GM12864 (cell line): ENCODE measurements at regions not wholly inside any gene's neighbourhood (a gene's known extent, or its start where the extent isn't known, plus 50 kb on each side); places are given as distances from the start of the nearest gene placed in this dataset.

Source experiments
- DNase-seq: peaks from one replicate; pipeline ENCODE4 v3.0.0-alpha.2; 2011; ENCODE audit warnings: low read depth
- H3K4me3 ChIP-seq: 2 replicates; pipeline ENCODE4 v1.5.1; 2011; ENCODE audit warnings: mild to moderate bottlenecking, low read depth, low read length, control low read depth
- TF ChIP-seq, protein P1 (sequence below): IDR thresholded peaks from 2 replicates; pipeline ENCODE4 v1.5.1; 2011; ENCODE audit warnings: low read depth, mild to moderate bottlenecking, moderate library complexity, low read length, control low read depth, inconsistent platforms; ENCODE audit errors: missing control alignments

DNA sequence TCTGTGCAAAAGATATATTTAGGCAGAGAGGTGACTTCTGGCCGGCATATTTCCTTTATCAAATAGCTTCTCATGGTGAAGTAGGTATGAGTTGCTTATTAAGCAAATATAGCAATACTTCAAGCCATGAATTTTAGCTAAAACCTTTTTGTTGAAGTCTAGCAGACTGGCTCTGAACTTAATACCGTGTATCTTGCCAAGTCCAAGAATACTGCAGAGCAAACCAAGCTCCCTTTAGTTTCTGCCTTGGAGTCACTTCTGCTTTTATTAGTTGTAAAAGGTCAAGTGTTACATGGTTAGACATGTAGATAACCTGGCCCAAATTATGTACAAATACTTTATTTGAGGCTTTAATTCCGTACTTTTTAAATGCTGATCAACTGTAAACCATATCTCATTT lies 627.6 kb upstream of the PKDCC start:
- H3K4me3 ChIP-seq: no peak overlapping the region
- TF ChIP-seq, protein P1, sequence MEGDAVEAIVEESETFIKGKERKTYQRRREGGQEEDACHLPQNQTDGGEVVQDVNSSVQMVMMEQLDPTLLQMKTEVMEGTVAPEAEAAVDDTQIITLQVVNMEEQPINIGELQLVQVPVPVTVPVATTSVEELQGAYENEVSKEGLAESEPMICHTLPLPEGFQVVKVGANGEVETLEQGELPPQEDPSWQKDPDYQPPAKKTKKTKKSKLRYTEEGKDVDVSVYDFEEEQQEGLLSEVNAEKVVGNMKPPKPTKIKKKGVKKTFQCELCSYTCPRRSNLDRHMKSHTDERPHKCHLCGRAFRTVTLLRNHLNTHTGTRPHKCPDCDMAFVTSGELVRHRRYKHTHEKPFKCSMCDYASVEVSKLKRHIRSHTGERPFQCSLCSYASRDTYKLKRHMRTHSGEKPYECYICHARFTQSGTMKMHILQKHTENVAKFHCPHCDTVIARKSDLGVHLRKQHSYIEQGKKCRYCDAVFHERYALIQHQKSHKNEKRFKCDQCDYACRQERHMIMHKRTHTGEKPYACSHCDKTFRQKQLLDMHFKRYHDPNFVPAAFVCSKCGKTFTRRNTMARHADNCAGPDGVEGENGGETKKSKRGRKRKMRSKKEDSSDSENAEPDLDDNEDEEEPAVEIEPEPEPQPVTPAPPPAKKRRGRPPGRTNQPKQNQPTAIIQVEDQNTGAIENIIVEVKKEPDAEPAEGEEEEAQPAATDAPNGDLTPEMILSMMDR: no peak
- no peak for DNase-seq

DNA sequence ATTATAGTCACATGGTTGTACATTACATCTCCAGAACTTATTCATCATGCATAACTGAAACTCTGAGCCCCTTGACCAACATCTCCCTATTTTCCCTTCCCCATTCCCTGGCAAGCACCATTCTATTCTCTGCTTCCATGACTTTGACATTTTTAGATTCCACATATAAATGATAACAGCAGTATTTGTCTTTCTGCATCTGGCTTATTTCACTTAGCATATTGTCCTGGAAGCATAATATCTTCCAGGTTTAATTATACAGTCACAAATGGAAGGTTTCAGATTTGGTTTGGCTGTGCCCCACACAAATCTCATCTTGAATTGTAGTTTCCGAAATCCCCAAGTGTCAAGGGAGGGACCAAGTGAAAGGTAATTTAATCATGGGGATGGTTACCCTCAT lies 626.9 kb upstream of the PKDCC start:
- DNase-seq: no peak
- H3K4me3 ChIP-seq: no peak overlapping the region
- TF ChIP-seq, protein P1: no peak

DNA sequence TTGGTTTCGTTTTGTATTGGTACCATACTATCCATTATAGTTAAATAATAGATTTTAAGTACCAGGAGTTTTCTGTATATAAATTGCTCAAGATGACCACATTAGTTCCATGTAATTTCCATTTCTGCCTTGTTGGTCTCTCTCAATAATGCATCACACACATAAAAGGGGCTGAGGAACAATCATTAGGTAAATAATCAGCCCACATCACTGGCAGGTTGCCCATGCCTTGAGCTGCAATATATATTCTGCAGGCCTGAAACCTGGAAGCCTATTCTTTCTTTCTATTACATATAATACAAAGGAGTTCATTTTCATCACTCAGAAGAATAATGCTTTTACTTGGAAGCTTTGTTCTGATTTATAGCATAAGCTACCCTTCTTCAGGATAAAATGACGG lies 616.1 kb upstream of the PKDCC start:
- no peak overlapping the region for H3K4me3 ChIP-seq
- no peak for DNase-seq
- TF ChIP-seq, protein P1: no peak

DNA sequence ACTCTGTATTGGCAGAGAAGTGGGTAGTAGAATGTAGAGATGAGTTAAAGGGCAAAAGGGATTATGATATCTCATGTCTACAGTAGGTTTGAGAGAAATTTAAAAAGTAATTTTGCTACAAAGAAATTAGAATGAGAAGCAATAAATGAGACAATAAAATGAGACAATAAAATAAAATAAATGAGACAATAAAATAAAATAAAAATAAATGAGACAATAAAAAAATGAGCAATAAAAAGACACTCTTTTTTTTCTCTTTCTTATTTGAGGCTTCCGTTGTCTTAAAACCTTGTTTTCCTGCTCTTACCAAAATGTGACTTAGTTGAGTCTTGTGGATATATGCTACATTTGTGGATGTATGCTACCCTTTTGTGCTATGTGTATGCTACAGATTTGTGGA lies 615.4 kb upstream of the PKDCC start:
- TF ChIP-seq, protein P1: no peak
- no peak for DNase-seq
- no peak overlapping the region for H3K4me3 ChIP-seq

DNA sequence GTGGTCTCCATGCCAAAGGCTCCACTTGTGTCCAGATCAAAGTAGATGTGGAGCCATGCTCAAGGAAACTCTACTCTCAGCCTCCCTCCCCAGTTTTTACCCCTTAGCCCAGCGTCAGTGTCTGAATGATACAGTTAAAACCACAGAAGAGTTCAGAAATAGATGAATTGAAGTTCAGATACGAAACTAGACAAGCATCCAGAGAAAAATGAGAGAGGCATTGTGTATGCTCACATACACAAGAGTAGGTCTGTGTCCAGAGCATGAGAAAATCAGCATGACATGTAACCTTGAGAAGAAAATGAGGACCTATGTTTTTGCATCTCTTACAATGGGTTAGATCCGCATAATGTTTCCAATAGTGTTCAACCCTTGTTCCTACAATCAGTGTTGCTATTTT lies 612.8 kb upstream of the PKDCC start:
- DNase-seq: no peak
- TF ChIP-seq, protein P1: no peak
- no peak overlapping the region for H3K4me3 ChIP-seq

DNA sequence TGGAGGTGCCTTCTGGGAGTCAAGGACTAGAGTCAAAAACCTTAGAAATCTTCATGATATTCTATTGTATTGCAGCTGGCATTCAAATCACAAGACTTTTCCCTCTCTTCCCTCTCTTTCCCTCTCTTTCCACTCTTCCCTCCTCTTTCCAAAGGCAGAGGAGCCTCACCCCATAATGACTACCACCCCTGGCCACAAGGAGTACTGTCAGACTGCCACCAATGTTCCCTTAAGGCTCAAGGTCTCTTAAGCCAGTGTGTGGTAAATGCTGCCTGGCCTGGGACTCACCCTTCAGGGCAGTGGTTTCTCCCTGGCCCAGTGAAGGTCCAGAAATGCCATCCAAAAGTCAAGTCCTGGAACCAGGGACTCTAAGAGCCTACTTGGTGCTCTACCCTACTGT lies 605.9 kb upstream of the PKDCC start:
- H3K4me3 ChIP-seq: no peak overlapping the region
- no peak for DNase-seq
- TF ChIP-seq, protein P1: no peak

DNA sequence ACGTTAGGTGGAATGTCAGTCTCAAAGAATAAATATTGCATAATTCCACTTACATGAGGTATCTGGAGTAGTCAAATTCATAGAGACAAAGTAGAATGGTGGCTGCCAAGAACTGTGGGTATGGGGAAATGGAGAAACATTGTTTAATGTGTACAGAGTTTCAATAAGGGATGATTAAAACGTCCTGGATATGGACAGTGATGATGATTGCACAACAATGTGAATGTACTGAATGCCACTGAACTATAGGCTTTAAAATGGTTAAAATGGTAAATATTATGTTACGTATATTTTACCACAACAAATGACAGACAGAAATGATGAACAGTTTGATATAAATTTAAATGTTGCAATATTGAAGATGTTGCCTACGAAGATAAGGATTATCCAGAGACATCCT lies 602.0 kb upstream of the PKDCC start:
- TF ChIP-seq, protein P1: no peak
- H3K4me3 ChIP-seq: no peak overlapping the region
- no peak for DNase-seq
